ENCODE measurements at regions not wholly inside any gene's neighbourhood (a gene's known extent, or its start where the extent isn't known, plus 50 kb on each side); places are given as distances from the start of the nearest gene placed in this dataset.

DNA sequence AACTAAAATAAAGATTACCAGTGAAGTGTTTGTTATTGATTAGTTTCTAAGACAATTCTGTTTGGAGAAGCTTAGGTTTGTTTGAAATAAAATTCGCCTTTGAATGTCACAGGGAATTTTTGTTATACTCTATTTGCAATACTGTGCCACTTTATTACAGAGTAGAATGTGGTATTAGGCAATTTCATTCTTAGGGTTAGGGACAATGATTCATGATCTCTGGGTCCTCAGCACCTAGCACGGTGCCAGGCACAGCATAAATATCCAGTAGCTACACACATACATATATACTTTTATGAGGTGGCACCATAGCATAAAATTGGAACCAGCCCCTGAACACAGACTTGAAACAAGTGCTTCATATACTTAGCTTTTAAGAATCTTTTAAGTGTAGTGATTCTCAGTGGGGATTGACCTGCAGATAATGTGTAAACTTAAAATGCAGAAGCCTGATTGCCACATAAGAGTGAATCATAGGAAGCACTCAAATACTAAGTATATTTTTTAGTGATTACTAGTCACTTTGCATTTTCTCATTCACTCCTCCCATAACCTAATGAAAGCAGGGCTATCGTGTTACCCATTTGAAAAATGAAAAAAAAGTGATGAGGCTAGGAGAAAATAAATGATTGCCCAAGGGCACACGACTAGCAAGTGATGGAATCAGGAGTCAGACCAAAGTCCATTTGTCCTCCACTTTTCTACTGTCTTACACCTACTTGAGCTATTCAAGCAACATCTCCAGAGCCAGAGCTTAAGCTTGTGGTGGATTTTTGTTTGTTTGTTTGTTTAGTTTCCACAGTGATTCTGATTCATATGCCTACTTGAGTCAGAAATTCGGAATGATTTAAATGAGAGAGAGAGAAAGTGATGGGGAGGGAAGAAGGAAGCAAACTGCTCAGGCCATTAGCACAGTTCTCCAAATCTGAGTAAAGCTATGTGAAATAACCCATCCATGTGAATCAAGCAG lies 366.0 kb upstream of the FGF13 start (continued):
- TF ChIP-seq ZNF462 (CRISPR knock-in tag; IDR thresholded peaks at IDR 0.05) (no peak), NANOG (IDR thresholded peaks at IDR 0.05; ENCODE audit: borderline replicate concordance) (no peak)
- TF ChIP-seq, protein P1, sequence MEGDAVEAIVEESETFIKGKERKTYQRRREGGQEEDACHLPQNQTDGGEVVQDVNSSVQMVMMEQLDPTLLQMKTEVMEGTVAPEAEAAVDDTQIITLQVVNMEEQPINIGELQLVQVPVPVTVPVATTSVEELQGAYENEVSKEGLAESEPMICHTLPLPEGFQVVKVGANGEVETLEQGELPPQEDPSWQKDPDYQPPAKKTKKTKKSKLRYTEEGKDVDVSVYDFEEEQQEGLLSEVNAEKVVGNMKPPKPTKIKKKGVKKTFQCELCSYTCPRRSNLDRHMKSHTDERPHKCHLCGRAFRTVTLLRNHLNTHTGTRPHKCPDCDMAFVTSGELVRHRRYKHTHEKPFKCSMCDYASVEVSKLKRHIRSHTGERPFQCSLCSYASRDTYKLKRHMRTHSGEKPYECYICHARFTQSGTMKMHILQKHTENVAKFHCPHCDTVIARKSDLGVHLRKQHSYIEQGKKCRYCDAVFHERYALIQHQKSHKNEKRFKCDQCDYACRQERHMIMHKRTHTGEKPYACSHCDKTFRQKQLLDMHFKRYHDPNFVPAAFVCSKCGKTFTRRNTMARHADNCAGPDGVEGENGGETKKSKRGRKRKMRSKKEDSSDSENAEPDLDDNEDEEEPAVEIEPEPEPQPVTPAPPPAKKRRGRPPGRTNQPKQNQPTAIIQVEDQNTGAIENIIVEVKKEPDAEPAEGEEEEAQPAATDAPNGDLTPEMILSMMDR (conservative IDR thresholded peaks at IDR 0.05; ENCODE audit: low read depth in 2 of 2), result no peak

DNA sequence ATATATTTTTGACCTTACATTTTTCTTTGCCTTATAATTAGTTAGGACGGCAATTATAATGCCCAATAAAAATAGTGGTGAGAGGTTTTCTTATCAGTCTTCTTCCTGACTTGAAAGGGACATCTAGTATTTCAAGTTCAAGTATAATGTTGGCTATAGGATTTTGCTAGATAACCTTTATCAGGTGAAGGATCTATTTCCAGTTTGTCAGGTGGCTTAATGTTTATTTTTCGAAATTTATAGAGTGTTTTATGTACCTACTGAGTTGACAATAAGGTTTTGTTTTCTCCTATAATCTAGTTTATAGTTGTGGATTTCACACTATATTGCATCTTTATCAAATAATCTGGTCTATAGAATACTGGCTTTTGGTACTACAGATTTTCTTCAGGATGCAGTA lies 351.8 kb upstream of the FGF13 start:
- no peaks in the 10 kb centered on the region for H3K36me3 ChIP-seq (ENCODE audit: insufficient read depth)
- no peak overlapping the region for H3K4me3 ChIP-seq
- Mint-ChIP-seq H3K4me1 (no peaks in the 10 kb centered on the region), H3K4me3 (no peak overlapping the region), H3K9me3 (no peaks in the 10 kb centered on the region), H3K27me3 (ENCODE audit: insufficient read depth, low read depth, poor library complexity) (peaks cover 1% of the 10 kb centered on the region), H3K27ac (no peak overlapping the region), H3K36me3 (ENCODE audit: low read depth) (no peaks in the 10 kb centered on the region)
- DNase-seq (ENCODE audit: low spot score) (no peak), ATAC-seq (no peak)
- H3K4me2 ChIP-seq, result no peak overlapping the region
- no peaks in the 10 kb centered on the region for H3K79me2 ChIP-seq (replicated peaks; ENCODE audit: insufficient read depth)
- H2AFZ ChIP-seq, result no peak overlapping the region
- H4K20me1 ChIP-seq (replicated peaks; ENCODE audit: insufficient read depth), result no peaks in the 10 kb centered on the region
- H3K27ac ChIP-seq (ENCODE audit: low read depth), result no peak overlapping the region
- TF ChIP-seq NANOG (IDR thresholded peaks at IDR 0.05; ENCODE audit: borderline replicate concordance) (no peak), ETS1 (IDR thresholded peaks at IDR 0.05) (no peak), STAT1 (IDR thresholded peaks at IDR 0.05; ENCODE audit: unreplicated experiment) (no peak), CREB1 (CRISPR knock-in tag; IDR thresholded peaks at IDR 0.05; ENCODE audit: low read depth) (no peak), EZH2phosphoT487 (IDR thresholded peaks at IDR 0.05; ENCODE audit: unreplicated experiment) (no peak), EZH2 (IDR thresholded peaks at IDR 0.05; ENCODE audit: low read depth, unreplicated experiment) (no peak)
- H3K27me3 ChIP-seq (ENCODE audit: insufficient read depth), result no peaks in the 10 kb centered on the region
- H3K9me2 ChIP-seq (ENCODE audit: insufficient read depth), result no peaks in the 10 kb centered on the region
- no peaks in the 10 kb centered on the region for H3K4me1 ChIP-seq (ENCODE audit: insufficient read depth)
- no peaks in the 10 kb centered on the region for H3F3A ChIP-seq (replicated peaks; ENCODE audit: low read depth)
